Heart right ventricle (tissue), 16 donors: ENCODE measurements at regions not wholly inside any gene's neighbourhood (a gene's known extent, or its start where the extent isn't known, plus 50 kb on each side); places are given as distances from the start of the nearest gene placed in this dataset.

Source experiments
- ATAC-seq, 8 donors: fragments of 200-7000 bp; cut with Tn5 transposase; one replicate each; pipeline ENCODE4 v1.9.1; 2020; ENCODE audit warnings: mild to moderate bottlenecking in 8 of 8, moderate library complexity in 8 of 8, moderate number of reproducible peaks in 1 of 8
- DNase-seq, 2 donors: peaks; one replicate each; pipeline ENCODE4 v3.0.0-alpha.2; 2020
- H3K27ac ChIP-seq, 10 donors: fragments of 200-600 bp; sonication (generic) in 2 of 10; one replicate each; pipeline versions ENCODE4 v1.5.0 to v1.8.0; 2020 to 2022; ENCODE audit warnings: mild to moderate bottlenecking in 3 of 10
- H3K27me3 ChIP-seq, 7 donors: fragments of 200-600 bp; one replicate each; pipeline ENCODE4 v1.8.0; 2021 to 2022; ENCODE audit warnings: mild to moderate bottlenecking in 2 of 7
- H3K36me3 ChIP-seq, 9 donors: fragments of 200-600 bp; sonication (generic) in 1 of 9; one replicate each; pipeline versions ENCODE4 v1.5.0 to v1.8.0; 2020 to 2022; ENCODE audit warnings: mild to moderate bottlenecking in 2 of 9
- H3K4me1 ChIP-seq, 9 donors: fragments of 200-600 bp; sonication (generic) in 1 of 9; one replicate each; pipeline versions ENCODE4 v1.5.0 to v1.8.0; 2020 to 2022; ENCODE audit warnings: mild to moderate bottlenecking in 4 of 9
- H3K4me3 ChIP-seq, 10 donors: fragments of 200-600 bp; sonication (generic) in 2 of 10; one replicate each; pipeline versions ENCODE4 v1.5.0 to v1.8.0; 2020 to 2022; ENCODE audit warnings: mild to moderate bottlenecking in 7 of 10, moderate library complexity in 2 of 10
- H3K9me3 ChIP-seq, 11 donors: fragments of 200-600 bp in 10 of 11; sonication (generic) in 2 of 11; one replicate each; pipeline versions ENCODE4 v1.5.0 to v1.8.0; 2013 to 2022; ENCODE audit warnings: mild to moderate bottlenecking in 2 of 11, control low read depth in 1 of 11, moderate library complexity in 1 of 11
- CTCF ChIP-seq, 9 donors: fragments of 200-600 bp; sonication (generic) in 2 of 9; IDR thresholded peaks; one replicate each; pipeline versions ENCODE4 v1.5.0 to v1.8.0; 2021 to 2022; ENCODE audit warnings: antibody characterized with exemption in 9 of 9, mild to moderate bottlenecking in 5 of 9, moderate library complexity in 1 of 9
- WGBS, 2 donors: extraction: QIAGEN DNeasy Blood & Tissue Kit; methylation state at CpG; one replicate each; pipeline ENCODE4 v1.1.7; 2013; ENCODE audit warnings: inconsistent platforms in 1 of 2; 5-methylcytosine and 5-hydroxymethylcytosine counted together
- intact Hi-C, 10 donors: fragments of 100-400 bp; cut with DNase I; formaldehyde crosslinking; loops; one replicate each; pipeline versions ENCODE4 v1.11.1 to v1.14.2; 2022
- donor health status: Arrhythmogenic right ventricular cardiomyopathy.
- donor health status: ischemic (EF 13 %, LVEDD 7.1; RV severe dilation, severe dysfunction).
- donor health status: healthy with polysubstance abuse.
- donor health status: DM: no; HTN: yes; CAD: no.
- donor health status: DM: no; HTN: no; CAD: no.
- donor health status: ischemic (EF 25% LVEDD 6.9; RV normal size, moderate dysfunction).
- donor health status: ischemic (EF 25% LVEDD 5.7; RV mildly dilated, moderate dysfunction).
- donor health status: healthy.
- donor health status: DM: yes; HTN: yes; CAD: no.
- donor health status: Ischemic cardiomyopathy.
- donor health status: ischemic (EF 35%, LVEDD 5.7; RV mildly dilated, moderate dysfunction).
- donor health status: nonischemic (EF 11% LVEDD 7.7; RV severe dilation, severe dysfunction).
- donor health status: DM: yes; HTN: yes; CAD: no.
- donor health status: PGD.
- donor health status: ischemic (EF 29% LVEDD 5.4; RV normal size, mild dysfunction).
- donor health status: nonischemic (EF 23%, LVEDD 6.1; RV moderate dilation, normal function).

DNA sequence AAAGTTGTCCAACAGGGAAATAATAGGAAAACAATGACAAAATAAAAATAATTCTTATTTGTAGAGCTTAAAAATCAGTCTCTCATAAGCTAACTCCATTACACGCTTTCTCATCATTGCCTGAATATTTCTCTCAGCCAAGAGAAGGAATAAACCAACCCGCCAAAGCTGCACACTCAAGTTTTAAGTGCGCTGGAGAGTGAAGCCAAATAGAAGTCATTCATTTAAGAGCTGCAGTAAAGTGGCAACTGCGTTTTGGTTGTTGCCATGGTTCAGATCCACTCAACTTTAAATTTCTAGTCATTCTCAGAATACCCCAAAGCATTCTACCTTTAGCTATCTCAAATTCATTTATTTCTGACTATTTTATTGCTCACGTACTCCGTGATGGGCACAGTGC, 230.7 kb downstream of the CBLN4 start:
- TF ChIP-seq CTCF (IDR thresholded peaks at IDR 0.05), result no peak
- no peaks in the 10 kb centered on the region for H3K4me1 ChIP-seq
- intact Hi-C loops, result no loop called here
- peaks cover 0 to 7% (median 0%) of the 10 kb centered on the region in 11 donors for H3K9me3 ChIP-seq
- ATAC-seq (no peak), DNase-seq (no peak)
- no peak overlapping the region for H3K27ac ChIP-seq
- H3K27me3 ChIP-seq, result no peaks in the 10 kb centered on the region
- no peak overlapping the region for H3K4me3 ChIP-seq
- no peaks in the 10 kb centered on the region for H3K36me3 ChIP-seq
- 85% methylated on average over 6 of the region's 6 CpGs for WGBS, 2 donors

DNA sequence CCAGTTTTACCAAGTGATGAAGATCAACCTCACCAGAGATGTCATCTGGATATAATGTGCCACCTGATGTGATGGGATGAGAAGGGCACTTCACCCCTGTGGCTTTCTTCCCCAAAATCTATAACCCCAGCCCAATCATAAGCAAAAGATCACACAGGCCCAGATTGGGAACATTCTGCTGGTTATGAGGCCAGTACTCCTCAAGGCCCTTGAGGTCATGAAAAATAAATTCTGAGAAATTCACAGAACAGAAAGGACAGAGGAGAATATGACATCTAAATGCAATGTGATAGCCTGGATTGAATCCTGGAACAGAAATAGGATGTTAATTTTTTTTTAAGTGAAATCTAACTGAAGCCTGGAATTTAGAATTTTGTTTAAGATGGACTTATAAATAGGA, 243.5 kb downstream of the CBLN4 start:
- ATAC-seq (no peak), DNase-seq (no peak)
- no peaks in the 10 kb centered on the region for H3K27me3 ChIP-seq
- H3K27ac ChIP-seq, result no peak overlapping the region
- no peak for TF ChIP-seq CTCF (IDR thresholded peaks at IDR 0.05)
- H3K36me3 ChIP-seq, result no peaks in the 10 kb centered on the region
- intact Hi-C loops, result no loop called here
- no peak overlapping the region for H3K4me3 ChIP-seq
- peaks cover 0 to 18% (median 0%) of the 10 kb centered on the region in 11 donors for H3K9me3 ChIP-seq
- no peaks in the 10 kb centered on the region for H3K4me1 ChIP-seq

DNA sequence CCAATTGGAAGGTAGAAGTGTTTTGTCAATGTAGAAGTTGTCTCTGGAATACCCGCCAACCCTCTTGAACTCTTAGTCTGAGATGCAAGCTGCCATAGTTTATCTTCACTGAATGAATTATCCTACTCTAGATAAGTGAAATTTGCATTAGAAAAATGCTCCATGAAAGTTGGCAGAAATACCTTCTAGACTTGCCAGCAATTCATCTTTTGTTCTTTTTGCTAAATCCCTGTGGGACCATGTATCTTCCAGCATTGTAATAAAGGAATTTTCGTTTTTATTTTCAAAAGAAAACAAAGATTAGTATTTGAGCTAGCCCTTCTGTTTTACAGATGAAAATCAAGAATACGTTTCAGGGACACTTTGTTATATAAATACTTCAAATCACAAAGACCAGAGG, 244.2 kb downstream of the CBLN4 start:
- no peak overlapping the region for H3K4me3 ChIP-seq
- H3K36me3 ChIP-seq, result no peaks in the 10 kb centered on the region
- ATAC-seq (no peak), DNase-seq (no peak)
- H3K9me3 ChIP-seq, result peaks cover 0 to 18% (median 0%) of the 10 kb centered on the region in 11 donors
- no peaks in the 10 kb centered on the region for H3K27me3 ChIP-seq
- intact Hi-C loops, result no loop called here
- 54 to 55% methylated on average over 3 of the region's 3 CpGs for WGBS, 2 donors
- H3K4me1 ChIP-seq, result no peaks in the 10 kb centered on the region
- H3K27ac ChIP-seq, result no peak overlapping the region
- TF ChIP-seq CTCF (IDR thresholded peaks at IDR 0.05), result no peak

DNA sequence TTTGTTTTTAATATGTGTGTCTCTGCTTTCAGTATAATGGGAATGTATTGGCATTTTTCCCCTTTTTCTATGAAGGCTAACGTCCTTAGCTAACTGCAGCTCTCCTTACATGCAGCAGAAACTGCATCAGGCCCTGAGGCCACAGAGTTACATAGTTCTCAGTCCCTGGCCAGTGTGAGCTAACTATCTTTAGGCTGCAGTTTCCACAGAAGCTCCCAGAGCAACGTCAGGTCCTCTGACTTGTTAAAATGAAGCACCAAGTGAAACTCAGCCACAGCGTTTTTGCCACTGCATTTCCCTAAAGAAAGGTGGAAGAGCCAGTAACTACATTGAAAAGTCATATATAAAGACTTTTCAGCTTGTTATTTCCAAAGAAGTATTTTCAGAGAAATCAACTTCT, 244.7 kb downstream of the CBLN4 start:
- 38 to 43% methylated on average over 3 of the region's 3 CpGs for WGBS, 2 donors
- no peak for ATAC-seq

More for the DNA sequence above, 244.7 kb downstream of the CBLN4 start:
- Histone ChIP-seq H3K36me3 (no peaks in the 10 kb centered on the region), H3K27me3 (no peaks in the 10 kb centered on the region), H3K4me3 (no peak overlapping the region), H3K9me3 (peaks cover 0 to 18% (median 0%) of the 10 kb centered on the region in 11 donors), H3K4me1 (no peaks in the 10 kb centered on the region), H3K27ac (no peak overlapping the region)
- DNase-seq, result no peak
- TF ChIP-seq CTCF (IDR thresholded peaks at IDR 0.05), result no peak
- intact Hi-C loops, result no loop called here
